HG03558 (cell line): ENCODE measurements at regions not wholly inside any gene's neighbourhood (a gene's known extent, or its start where the extent isn't known, plus 50 kb on each side); places are given as distances from the start of the nearest gene placed in this dataset.

Source experiments
- ATAC-seq: cut with Tn5 transposase; IDR thresholded peaks from one replicate; pipeline ENCODE4 v1.9.1; 2021; ENCODE audit warnings: moderate number of reproducible peaks; ENCODE audit not compliant: unreplicated experiment; ENCODE audit errors: extremely low read depth

- no peak for ATAC-seq
These were observed 71.7 kb upstream of the CFAP20DC start for GRCh38 chr3:59121346-59122144.

- no peak for ATAC-seq
These were observed 69.1 kb upstream of the CFAP20DC start for GRCh38 chr3:59118928-59119327.

- no peak for ATAC-seq
These were observed 67.6 kb upstream of the CFAP20DC start for GRCh38 chr3:59117396-59117795.

GRCh38 chr3:59116233-59116537, 66.4 kb upstream of the CFAP20DC start:
- ATAC-seq: no peak

- no peak for ATAC-seq
These were observed 65.8 kb upstream of the CFAP20DC start for GRCh38 chr3:59115364-59116232.

- ATAC-seq: no peak
These were observed 58.3 kb upstream of the CFAP20DC start for GRCh38 chr3:59107856-59108815.

- no peak for ATAC-seq
These were observed 56.3 kb upstream of the CFAP20DC start for GRCh38 chr3:59106085-59106648.

- no peak for ATAC-seq
These were observed 53.7 kb upstream of the CFAP20DC start for GRCh38 chr3:59103552-59103951.

- no peak for ATAC-seq
These were observed 51.5 kb upstream of the CFAP20DC start for GRCh38 chr3:59101231-59101736.
